ENCODE measurements at regions not wholly inside any gene's neighbourhood (a gene's known extent, or its start where the extent isn't known, plus 50 kb on each side); places are given as distances from the start of the nearest gene placed in this dataset.
A peak's percentile ranks its signal among the peaks of the same experiment; 100 is the strongest.

GRCh38 chr4:12239897-12240636 is 811.4 kb upstream of the HS3ST1 start:
- Mint-ChIP-seq H3K27me3 (no peaks in the 10 kb centered on the region), H3K4me3 (no peak overlapping the region), H3K4me1 (no peaks in the 10 kb centered on the region), H3K9me3 (peaks cover 3% of the 10 kb centered on the region), H3K27ac (peak overlapping the region; percentile 24), H3K36me3 (no peaks in the 10 kb centered on the region)
- CTCF ChIA-PET, result no interaction called here
- no peak for DNase-seq

- Mint-ChIP-seq H3K4me1 (no peaks in the 10 kb centered on the region), H3K36me3 (no peaks in the 10 kb centered on the region), H3K9me3 (peaks cover 15% of the 10 kb centered on the region), H3K4me3 (no peak overlapping the region), H3K27me3 (no peaks in the 10 kb centered on the region), H3K27ac (no peak overlapping the region)
- DNase-seq, result no peak
- CTCF ChIA-PET, result no interaction called here
Measured at GRCh38 chr4:12231098-12231497, 802.4 kb upstream of the HS3ST1 start.

GRCh38 chr4:12221031-12221430 is 792.3 kb upstream of the HS3ST1 start:
- H3K4me3 Mint-ChIP-seq, result no peak overlapping the region
- peaks cover 12% of the 10 kb centered on the region for H3K9me3 Mint-ChIP-seq
- no peak overlapping the region for H3K27ac Mint-ChIP-seq
- H3K4me1 Mint-ChIP-seq, result no peaks in the 10 kb centered on the region
- CTCF ChIA-PET, result no interaction called here
- H3K27me3 Mint-ChIP-seq, result no peaks in the 10 kb centered on the region
- H3K36me3 Mint-ChIP-seq, result no peaks in the 10 kb centered on the region
- DNase-seq, result no peak

DNA sequence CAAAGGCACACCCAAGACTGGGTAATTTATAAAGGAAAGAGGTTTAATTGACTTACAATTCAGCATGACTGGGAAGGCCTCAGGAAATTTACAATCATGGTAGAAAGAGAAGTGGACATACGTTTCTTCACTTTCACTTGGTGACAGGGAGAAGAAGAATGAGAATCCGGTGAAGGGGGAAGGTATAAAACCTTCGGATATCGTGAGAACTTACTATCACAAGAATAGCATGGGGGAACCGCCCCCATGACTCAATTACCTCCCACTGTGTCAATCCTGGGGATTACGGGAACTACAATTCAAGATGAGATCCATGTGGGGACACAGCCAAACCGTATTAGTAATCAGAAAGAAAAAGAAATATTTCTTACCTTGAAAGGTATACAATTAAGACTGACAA is 782.9 kb upstream of the HS3ST1 start:
- Mint-ChIP-seq H3K4me3 (no peak overlapping the region), H3K27me3 (no peaks in the 10 kb centered on the region), H3K27ac (no peak overlapping the region), H3K4me1 (no peaks in the 10 kb centered on the region), H3K36me3 (no peaks in the 10 kb centered on the region), H3K9me3 (peaks cover 8% of the 10 kb centered on the region)
- CTCF ChIA-PET, result no interaction called here
- DNase-seq, result no peak

GRCh38 chr4:12207396-12207795 is 778.7 kb upstream of the HS3ST1 start:
- peaks cover 9% of the 10 kb centered on the region for H3K9me3 Mint-ChIP-seq
- CTCF ChIA-PET, result no interaction called here
- no peaks in the 10 kb centered on the region for H3K36me3 Mint-ChIP-seq
- H3K27me3 Mint-ChIP-seq, result no peaks in the 10 kb centered on the region
- H3K4me3 Mint-ChIP-seq, result no peak overlapping the region
- H3K4me1 Mint-ChIP-seq, result no peaks in the 10 kb centered on the region
- no peak overlapping the region for H3K27ac Mint-ChIP-seq
- DNase-seq, result no peak

GRCh38 chr4:12206091-12206490 is 777.4 kb upstream of the HS3ST1 start:
- Mint-ChIP-seq H3K4me1 (no peaks in the 10 kb centered on the region), H3K27ac (no peak overlapping the region), H3K27me3 (no peaks in the 10 kb centered on the region), H3K9me3 (peaks cover 10% of the 10 kb centered on the region), H3K36me3 (no peaks in the 10 kb centered on the region), H3K4me3 (no peak overlapping the region)
- DNase-seq, result no peak
- CTCF ChIA-PET, result no interaction called here

DNA sequence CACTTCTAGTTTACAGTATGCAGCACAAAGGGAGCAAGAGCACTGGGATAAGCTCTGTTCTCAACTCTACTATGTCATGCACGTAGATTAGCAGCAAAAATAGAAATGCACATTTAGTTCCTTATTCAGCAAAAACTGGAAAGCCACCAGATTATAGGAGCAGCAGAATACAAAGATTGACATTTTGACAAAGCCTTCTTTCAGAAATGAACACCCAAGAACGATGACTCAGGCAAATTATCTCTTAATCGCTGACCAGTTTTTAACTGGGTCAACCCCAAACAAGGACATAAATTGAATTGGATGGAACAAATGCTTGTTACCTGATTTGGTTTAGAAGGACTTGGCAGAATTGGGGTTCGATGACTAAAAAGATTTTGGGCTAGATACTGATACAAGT is 775.3 kb upstream of the HS3ST1 start:
- no peaks in the 10 kb centered on the region for H3K27me3 Mint-ChIP-seq
- CTCF ChIA-PET, result no interaction called here
- H3K36me3 Mint-ChIP-seq, result no peaks in the 10 kb centered on the region
- no peak for DNase-seq
- peaks cover 14% of the 10 kb centered on the region for H3K9me3 Mint-ChIP-seq
- no peaks in the 10 kb centered on the region for H3K4me1 Mint-ChIP-seq
- H3K27ac Mint-ChIP-seq, result no peak overlapping the region
- no peak overlapping the region for H3K4me3 Mint-ChIP-seq

DNA sequence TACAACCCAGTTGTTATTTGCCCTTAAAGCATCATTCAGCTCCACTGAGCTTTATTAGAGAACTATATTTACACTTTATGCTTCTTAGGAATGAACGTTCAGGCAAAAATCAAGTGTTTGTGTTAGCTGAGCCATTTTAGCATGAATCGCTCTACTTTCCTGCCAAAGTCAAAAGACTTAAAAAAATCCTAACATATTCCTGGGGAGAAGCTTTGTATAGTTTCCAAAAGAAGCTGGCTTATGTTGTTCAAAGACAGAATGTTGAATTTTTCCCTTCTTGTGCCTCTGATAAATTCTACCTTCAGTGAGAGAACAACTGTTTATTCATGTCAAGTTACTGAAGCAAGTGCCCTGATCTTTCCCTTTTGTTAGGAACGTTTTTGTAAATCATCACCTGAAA is 771.5 kb upstream of the HS3ST1 start:
- CTCF ChIA-PET, result no interaction called here
- DNase-seq, result no peak
- Mint-ChIP-seq H3K4me1 (no peaks in the 10 kb centered on the region), H3K4me3 (no peak overlapping the region), H3K9me3 (peaks cover 20% of the 10 kb centered on the region), H3K36me3 (no peaks in the 10 kb centered on the region), H3K27ac (no peak overlapping the region), H3K27me3 (no peaks in the 10 kb centered on the region)

GRCh38 chr4:12186526-12186925 is 757.8 kb upstream of the HS3ST1 start:
- no peaks in the 10 kb centered on the region for H3K36me3 Mint-ChIP-seq
- H3K9me3 Mint-ChIP-seq, result peaks cover 4% of the 10 kb centered on the region
- no peaks in the 10 kb centered on the region for H3K4me1 Mint-ChIP-seq
- CTCF ChIA-PET, result no interaction called here
- no peak overlapping the region for H3K27ac Mint-ChIP-seq
- H3K27me3 Mint-ChIP-seq, result no peaks in the 10 kb centered on the region
- no peak overlapping the region for H3K4me3 Mint-ChIP-seq
- no peak for DNase-seq

- CTCF ChIA-PET, result no interaction called here
Measured at GRCh38 chr4:12178614-12179610, 750.2 kb upstream of the HS3ST1 start.

DNA sequence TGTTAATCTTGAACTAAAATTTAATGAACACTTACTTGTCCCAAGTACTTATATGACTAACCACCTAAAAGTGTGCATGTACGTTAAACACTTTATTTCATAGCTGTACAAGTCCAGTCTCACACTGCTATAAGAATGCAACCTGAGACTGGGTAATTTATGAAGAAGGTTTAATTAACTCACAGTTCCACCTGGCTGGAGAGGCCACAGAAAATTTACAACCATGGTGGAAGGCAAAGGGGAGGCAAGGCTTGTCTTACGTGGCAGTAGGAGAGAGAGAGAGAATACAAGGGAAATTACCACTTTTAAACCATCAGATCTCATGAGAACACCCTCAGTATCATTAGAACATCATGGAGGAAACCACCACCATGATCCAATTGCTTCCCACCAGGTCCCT is 748.7 kb upstream of the HS3ST1 start:
- Mint-ChIP-seq H3K36me3 (no peaks in the 10 kb centered on the region), H3K4me1 (no peaks in the 10 kb centered on the region), H3K27ac (no peak overlapping the region), H3K4me3 (no peak overlapping the region), H3K9me3 (peaks cover 8% of the 10 kb centered on the region), H3K27me3 (no peaks in the 10 kb centered on the region)
- no peak for DNase-seq
- CTCF ChIA-PET, result no interaction called here

More at GRCh38 chr4:12178614-12179610, 750.2 kb upstream of the HS3ST1 start:
- no peak for DNase-seq
- Mint-ChIP-seq H3K4me3 (no peak overlapping the region), H3K4me1 (no peaks in the 10 kb centered on the region), H3K27ac (no peak overlapping the region), H3K27me3 (no peaks in the 10 kb centered on the region), H3K9me3 (peaks cover 10% of the 10 kb centered on the region), H3K36me3 (no peaks in the 10 kb centered on the region)

- Mint-ChIP-seq H3K27me3 (no peaks in the 10 kb centered on the region), H3K4me1 (no peaks in the 10 kb centered on the region), H3K9me3 (peaks cover 7% of the 10 kb centered on the region), H3K36me3 (no peaks in the 10 kb centered on the region), H3K4me3 (no peak overlapping the region), H3K27ac (no peak overlapping the region)
- no peak for DNase-seq
- CTCF ChIA-PET, result no interaction called here
Measured at GRCh38 chr4:12173496-12173895, 744.8 kb upstream of the HS3ST1 start.

DNA sequence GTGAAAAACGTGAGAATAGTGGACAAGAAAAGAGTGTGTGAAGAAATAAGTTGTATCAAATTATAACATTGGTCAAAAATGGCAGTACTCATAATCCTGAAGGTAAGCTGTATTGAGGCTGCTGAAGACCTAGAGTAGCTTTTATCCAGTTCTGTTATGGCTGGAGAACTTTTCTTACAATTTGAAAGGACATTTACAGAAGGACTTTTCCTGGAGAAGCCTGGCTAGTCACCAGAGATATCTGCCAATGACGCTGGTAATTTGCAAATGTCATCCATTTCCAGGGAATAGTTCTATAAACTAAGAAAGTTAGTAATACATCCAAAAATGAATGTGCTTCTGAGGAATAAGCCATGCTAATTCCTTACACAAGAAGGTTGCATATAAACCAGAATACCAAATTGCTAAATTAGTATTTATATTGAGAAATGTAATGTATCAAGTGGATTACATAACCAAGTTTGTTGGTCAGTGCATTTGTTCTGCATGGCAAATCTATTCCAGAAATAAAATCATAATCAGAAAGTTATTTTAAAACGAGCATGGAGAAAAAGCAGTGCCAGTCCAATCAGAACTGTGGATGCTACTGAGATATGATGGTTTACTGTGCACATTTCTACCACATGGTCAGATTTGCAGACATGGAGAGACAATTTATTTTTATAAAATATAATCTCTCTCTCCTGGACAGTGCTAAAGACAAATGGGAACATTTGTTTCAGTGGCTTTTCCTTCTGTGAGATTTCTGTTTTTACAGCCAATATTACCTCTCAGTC is 743.7 kb upstream of the HS3ST1 start:
- CTCF ChIA-PET, result interaction anchor here (0.7 kb wide), 1 partner anchor 24 kb away, joined by 3 read pairs; no protein-coding TSS in a partner anchor

GRCh38 chr4:12170308-12170707 is 741.6 kb upstream of the HS3ST1 start:
- Mint-ChIP-seq H3K27me3 (no peaks in the 10 kb centered on the region), H3K4me1 (no peaks in the 10 kb centered on the region), H3K36me3 (no peaks in the 10 kb centered on the region), H3K4me3 (no peak overlapping the region), H3K27ac (no peak overlapping the region), H3K9me3 (no peaks in the 10 kb centered on the region)
- DNase-seq, result no peak
- CTCF ChIA-PET, result no interaction called here

More for the DNA sequence above, 743.7 kb upstream of the HS3ST1 start:
- H3K4me1 Mint-ChIP-seq, result no peaks in the 10 kb centered on the region
- no peak overlapping the region for H3K27ac Mint-ChIP-seq
- no peaks in the 10 kb centered on the region for H3K36me3 Mint-ChIP-seq
- peaks cover 4% of the 10 kb centered on the region for H3K9me3 Mint-ChIP-seq
- H3K4me3 Mint-ChIP-seq, result no peak overlapping the region
- DNase-seq, result no peak
- no peaks in the 10 kb centered on the region for H3K27me3 Mint-ChIP-seq

Measured in activated naive CD4-positive, alpha-beta T cell treated with anti-CD3 and anti-CD28 coated beads, Interleukin-2, amount 10 ng/mL, durations not matched to agents 7 days and 5 days (primary cell).